HUES64 (cell line): ENCODE measurements at regions not wholly inside any gene's neighbourhood (a gene's known extent, or its start where the extent isn't known, plus 50 kb on each side); places are given as distances from the start of the nearest gene placed in this dataset.

Source experiments
- H3K27ac ChIP-seq: 2 replicates; pipeline ENCODE4 v1.7.0; 2013; ENCODE audit warnings: low read depth, low read length, inconsistent platforms
- H3K27me3 ChIP-seq: 2 replicates; pipeline ENCODE4 v1.6.1; 2013; ENCODE audit warnings: mild to moderate bottlenecking, low read length; ENCODE audit not compliant: insufficient read depth
- H3K36me3 ChIP-seq: 2 replicates; pipeline ENCODE4 v1.6.1; 2013; ENCODE audit warnings: mild to moderate bottlenecking, low read length; ENCODE audit not compliant: insufficient read depth
- H3K4me1 ChIP-seq: 2 replicates; pipeline ENCODE4 v1.6.1; 2013; ENCODE audit warnings: mild to moderate bottlenecking, low read length, moderate library complexity; ENCODE audit not compliant: insufficient read depth
- H3K4me3 ChIP-seq: 2 replicates; pipeline ENCODE4 v1.5.1; 2013; ENCODE audit warnings: mild to moderate bottlenecking, low read length, moderate library complexity
- H3K9ac ChIP-seq: 2 replicates; pipeline ENCODE4 v1.6.1; 2013; ENCODE audit warnings: mild to moderate bottlenecking, low read depth, low read length
- H3K9me3 ChIP-seq: 2 replicates; pipeline ENCODE4 v1.6.1; 2013; ENCODE audit warnings: low read depth, low read length; ENCODE audit not compliant: insufficient read depth
- WGBS: fragments of 150-250, 120-280 bp; methylation state at CpG from one replicate; pipeline ENCODE4 v1.1.7; 2013; ENCODE audit warnings: missing lambda C conversion rate; 5-methylcytosine and 5-hydroxymethylcytosine counted together

DNA sequence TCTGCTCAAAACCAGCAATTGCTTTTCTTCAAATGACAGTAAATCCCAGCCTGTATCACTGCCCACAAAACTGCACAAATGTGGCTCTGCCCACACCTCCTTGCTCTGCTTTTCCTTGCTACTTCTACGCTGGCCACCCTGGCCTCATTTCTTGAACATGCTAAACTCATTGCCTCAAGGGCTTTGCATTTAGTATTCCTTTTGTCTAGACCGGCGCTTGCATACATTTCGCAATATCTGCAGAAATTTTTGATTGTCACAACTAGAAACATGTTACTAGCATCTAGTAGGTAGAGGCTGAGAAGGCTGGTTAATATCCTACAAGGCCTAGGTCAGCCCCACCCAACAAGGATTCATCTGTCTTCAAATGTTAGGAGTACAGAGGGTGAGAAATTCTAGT, 2357.8 kb downstream of the MAT2B start:
- WGBS: 90% methylated on average over 4 of the region's 4 CpGs

DNA sequence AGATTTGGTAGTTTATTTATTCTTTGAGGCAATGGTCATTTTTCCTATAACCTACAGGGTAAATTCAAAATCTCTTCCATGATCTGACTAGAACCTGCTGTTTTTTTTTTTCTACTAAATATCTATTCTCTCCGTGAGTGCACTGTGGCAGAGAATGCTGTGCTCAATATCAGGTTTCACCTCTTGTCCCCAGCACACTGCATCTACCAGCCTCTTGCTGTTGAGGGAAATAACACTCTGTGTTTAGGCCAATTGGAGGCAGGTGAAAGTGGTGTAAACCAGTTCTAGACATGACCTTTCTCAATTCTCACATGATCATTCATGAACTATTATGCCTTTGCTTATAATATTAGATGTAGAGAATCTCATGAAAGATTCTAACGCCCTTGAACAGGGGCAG, 2365.9 kb downstream of the MAT2B start:
- H3K27ac ChIP-seq: no peak overlapping the region
- H3K27me3 ChIP-seq: no peaks in the 10 kb centered on the region
- no peaks in the 10 kb centered on the region for H3K9me3 ChIP-seq
- no peak overlapping the region for H3K9ac ChIP-seq
- 90% methylated on average over 2 of the region's 2 CpGs for WGBS
- no peaks in the 10 kb centered on the region for H3K36me3 ChIP-seq
- no peaks in the 10 kb centered on the region for H3K4me1 ChIP-seq
- H3K4me3 ChIP-seq: no peak overlapping the region

More for the DNA sequence above, 2357.8 kb downstream of the MAT2B start:
- H3K9me3 ChIP-seq: no peaks in the 10 kb centered on the region
- H3K4me3 ChIP-seq: no peak overlapping the region
- H3K4me1 ChIP-seq: no peaks in the 10 kb centered on the region
- no peak overlapping the region for H3K9ac ChIP-seq
- H3K36me3 ChIP-seq: no peaks in the 10 kb centered on the region
- H3K27ac ChIP-seq: no peak overlapping the region
- H3K27me3 ChIP-seq: no peaks in the 10 kb centered on the region

DNA sequence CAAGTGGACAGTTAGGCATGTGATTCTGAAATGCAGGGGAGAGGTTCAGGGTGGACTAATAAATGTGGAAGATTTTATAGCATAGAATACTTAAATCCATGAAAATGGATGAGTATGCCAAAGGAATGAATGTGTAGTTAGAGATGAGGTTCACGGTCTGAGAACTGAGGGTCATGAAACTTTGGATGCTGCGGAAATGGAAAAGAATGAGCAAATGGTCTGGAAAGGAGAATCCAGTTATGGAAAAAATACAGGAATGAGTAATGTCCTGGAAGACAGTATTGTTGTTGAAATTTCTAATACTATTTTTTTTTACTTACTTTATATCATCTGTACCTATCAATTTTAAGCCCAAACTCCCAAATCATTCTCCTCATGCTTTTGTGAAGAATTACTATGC, 2369.4 kb downstream of the MAT2B start:
- Histone ChIP-seq H3K27ac (no peak overlapping the region), H3K9ac (no peak overlapping the region), H3K4me3 (no peak overlapping the region), H3K4me1 (no peaks in the 10 kb centered on the region), H3K27me3 (no peaks in the 10 kb centered on the region), H3K9me3 (no peaks in the 10 kb centered on the region), H3K36me3 (no peaks in the 10 kb centered on the region)
- WGBS: 99% methylated on average over 2 of the region's 2 CpGs

GRCh38 chr5:165876538-165876937, 2371.1 kb downstream of the MAT2B start:
- no peaks in the 10 kb centered on the region for H3K4me1 ChIP-seq
- no peaks in the 10 kb centered on the region for H3K27me3 ChIP-seq
- H3K4me3 ChIP-seq: no peak overlapping the region
- H3K36me3 ChIP-seq: no peaks in the 10 kb centered on the region
- H3K9ac ChIP-seq: no peak overlapping the region
- H3K27ac ChIP-seq: no peak overlapping the region
- H3K9me3 ChIP-seq: no peaks in the 10 kb centered on the region

- H3K27ac ChIP-seq: no peak overlapping the region
- 92% methylated on average over 3 of the region's 3 CpGs for WGBS
- H3K9me3 ChIP-seq: no peaks in the 10 kb centered on the region
Observed at GRCh38 chr5:165877475-165877874, 2372.1 kb downstream of the MAT2B start.

GRCh38 chr5:165881259-165881658, 2375.8 kb downstream of the MAT2B start:
- no peaks in the 10 kb centered on the region for H3K9me3 ChIP-seq
- WGBS: 93% methylated on average over 2 of the region's 2 CpGs

More at GRCh38 chr5:165877475-165877874, 2372.1 kb downstream of the MAT2B start:
- Histone ChIP-seq H3K4me3 (no peak overlapping the region), H3K9ac (no peak overlapping the region), H3K4me1 (no peaks in the 10 kb centered on the region), H3K36me3 (no peaks in the 10 kb centered on the region), H3K27me3 (no peaks in the 10 kb centered on the region)

DNA sequence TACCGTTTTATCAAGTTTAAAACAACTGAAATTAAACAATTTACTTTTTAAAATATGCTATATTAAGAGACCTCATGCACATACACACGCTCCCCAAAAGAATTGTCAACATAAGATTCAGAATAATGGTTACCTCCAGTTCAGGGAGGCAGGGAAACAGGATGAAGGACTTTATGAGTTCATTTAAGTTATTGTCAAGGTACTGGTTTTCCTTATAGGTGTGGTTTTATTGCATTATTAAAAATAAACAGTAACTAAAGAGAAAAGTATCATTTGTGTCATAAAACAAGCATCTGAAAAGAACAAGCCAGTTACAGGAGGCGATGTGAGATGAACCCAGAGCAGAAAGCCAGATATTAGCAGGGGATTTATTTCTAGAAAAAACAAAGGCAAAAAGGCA, 2376.7 kb downstream of the MAT2B start:
- H3K9me3 ChIP-seq: no peaks in the 10 kb centered on the region
- WGBS: 97% methylated on average over 1 of the region's 3 CpGs
- H3K4me3 ChIP-seq: no peak overlapping the region
- H3K9ac ChIP-seq: no peak overlapping the region
- no peak overlapping the region for H3K27ac ChIP-seq
- peaks cover 5% of the 10 kb centered on the region; the same call in 1 of the 2 replicates for H3K4me1 ChIP-seq
- H3K36me3 ChIP-seq: no peaks in the 10 kb centered on the region
- H3K27me3 ChIP-seq: no peaks in the 10 kb centered on the region

More at GRCh38 chr5:165881259-165881658, 2375.8 kb downstream of the MAT2B start:
- Histone ChIP-seq H3K27me3 (no peaks in the 10 kb centered on the region), H3K4me1 (peaks cover 5% of the 10 kb centered on the region; the same call in 1 of the 2 replicates), H3K36me3 (no peaks in the 10 kb centered on the region), H3K9ac (no peak overlapping the region), H3K4me3 (no peak overlapping the region), H3K27ac (no peak overlapping the region)

GRCh38 chr5:165885623-165886350, 2380.4 kb downstream of the MAT2B start:
- Histone ChIP-seq H3K27ac (no peak overlapping the region), H3K9me3 (no peaks in the 10 kb centered on the region), H3K4me3 (no peak overlapping the region), H3K36me3 (no peaks in the 10 kb centered on the region), H3K27me3 (no peaks in the 10 kb centered on the region), H3K9ac (no peak overlapping the region), H3K4me1 (peaks cover 5% of the 10 kb centered on the region; the same call in 1 of the 2 replicates)
- 93% methylated on average over 12 of the region's 12 CpGs for WGBS

GRCh38 chr5:165887147-165887546, 2381.7 kb downstream of the MAT2B start:
- H3K27ac ChIP-seq: no peak overlapping the region
- no peaks in the 10 kb centered on the region for H3K36me3 ChIP-seq
- no peak overlapping the region for H3K9ac ChIP-seq
- H3K27me3 ChIP-seq: no peaks in the 10 kb centered on the region
- no peaks in the 10 kb centered on the region for H3K9me3 ChIP-seq
- WGBS: 92% methylated on average over 2 of the region's 2 CpGs
- H3K4me3 ChIP-seq: no peak overlapping the region
- H3K4me1 ChIP-seq: peaks cover 5% of the 10 kb centered on the region; the same call in 1 of the 2 replicates

DNA sequence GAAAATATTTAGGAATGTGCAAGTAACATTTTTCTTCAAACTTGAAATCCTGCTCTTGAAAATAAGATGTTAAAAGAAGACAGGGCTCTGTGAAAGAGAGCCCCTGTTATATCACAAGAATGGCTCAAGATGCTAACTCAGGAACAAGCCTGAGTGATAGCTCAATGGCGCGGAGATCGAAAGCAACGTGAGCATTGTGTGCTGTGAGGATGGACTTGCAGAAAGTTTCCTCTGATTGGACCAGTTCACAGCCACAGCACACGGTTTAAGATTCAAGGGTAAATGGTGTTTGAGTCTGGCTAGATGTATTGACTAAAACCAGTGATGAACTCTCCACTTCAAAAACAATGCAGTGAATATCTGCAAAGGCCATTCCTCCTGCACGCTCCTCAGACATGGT, 2387.0 kb downstream of the MAT2B start:
- H3K4me3 ChIP-seq: no peak overlapping the region
- H3K9me3 ChIP-seq: no peaks in the 10 kb centered on the region
- no peaks in the 10 kb centered on the region for H3K36me3 ChIP-seq
- no peak overlapping the region for H3K27ac ChIP-seq
- H3K27me3 ChIP-seq: no peaks in the 10 kb centered on the region
- H3K9ac ChIP-seq: no peak overlapping the region
- no peaks in the 10 kb centered on the region for H3K4me1 ChIP-seq
- WGBS: 94% methylated on average over 6 of the region's 6 CpGs

DNA sequence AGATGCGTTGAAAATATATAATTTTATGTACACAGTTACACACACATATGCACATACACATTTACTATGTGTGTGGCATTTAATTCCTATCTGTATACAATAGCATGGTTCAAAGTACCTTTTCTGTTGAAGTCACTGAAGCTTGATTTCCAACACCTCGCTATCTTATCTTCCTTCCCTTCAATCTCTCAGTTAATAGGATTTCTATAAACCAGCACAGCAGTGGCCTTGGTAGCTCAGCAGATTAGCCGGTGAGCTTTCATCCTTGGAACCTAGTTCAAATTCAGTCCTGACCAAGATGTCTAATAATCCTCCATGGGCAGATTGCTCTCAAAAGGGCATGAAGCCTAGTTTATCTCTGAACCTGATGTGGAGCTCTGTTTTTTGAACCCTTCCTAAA, 2389.5 kb downstream of the MAT2B start:
- Histone ChIP-seq H3K27me3 (no peaks in the 10 kb centered on the region), H3K9ac (no peak overlapping the region)
- WGBS: 86% methylated on average over 2 of the region's 3 CpGs

More for the DNA sequence above, 2389.5 kb downstream of the MAT2B start:
- Histone ChIP-seq H3K36me3 (no peaks in the 10 kb centered on the region), H3K9me3 (peaks cover 8% of the 10 kb centered on the region; the same call in 1 of the 2 replicates), H3K4me3 (no peak overlapping the region), H3K27ac (no peak overlapping the region), H3K4me1 (no peaks in the 10 kb centered on the region)
